Hypothalamus (tissue), 51 donors: ENCODE measurements at regions not wholly inside any gene's neighbourhood (a gene's known extent, or its start where the extent isn't known, plus 50 kb on each side); places are given as distances from the start of the nearest gene placed in this dataset.

Source experiments
- DNase-seq, 51 donors: peaks; one replicate each; lab custom pipeline; 2025; lab: John Stamatoyannopoulos, UW

DNA sequence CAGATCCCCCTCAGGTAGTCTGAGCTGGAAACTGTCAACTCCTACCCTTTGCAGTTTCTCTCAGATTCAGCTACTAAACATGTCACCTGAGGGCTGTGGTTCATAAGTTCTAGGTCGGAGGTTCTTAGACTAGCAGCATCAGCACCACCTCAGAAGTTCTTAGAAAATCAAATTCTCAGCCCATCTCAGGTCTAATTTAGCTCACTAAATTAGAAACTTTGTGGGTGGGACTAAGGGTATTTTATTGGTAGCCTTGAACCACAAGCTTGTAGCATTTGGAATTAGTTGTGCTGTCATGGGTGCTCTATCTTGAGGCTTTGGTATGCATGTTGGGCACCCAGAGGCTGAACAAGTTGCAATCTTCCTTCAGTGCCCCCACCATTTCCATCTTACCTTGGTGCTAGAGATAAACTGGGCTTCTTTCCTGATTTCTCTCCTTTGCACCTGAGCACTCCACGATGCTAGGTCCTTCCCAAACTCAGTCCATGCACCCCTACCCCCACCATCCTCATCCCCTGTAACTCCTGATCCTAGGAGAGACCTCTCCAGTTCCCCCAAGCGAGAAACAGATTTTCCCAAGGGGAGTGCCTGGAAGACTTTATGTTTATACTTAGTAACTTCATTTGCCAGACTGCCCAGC is 54.2 kb downstream of the S1PR1 start:
- no peak for DNase-seq

DNA sequence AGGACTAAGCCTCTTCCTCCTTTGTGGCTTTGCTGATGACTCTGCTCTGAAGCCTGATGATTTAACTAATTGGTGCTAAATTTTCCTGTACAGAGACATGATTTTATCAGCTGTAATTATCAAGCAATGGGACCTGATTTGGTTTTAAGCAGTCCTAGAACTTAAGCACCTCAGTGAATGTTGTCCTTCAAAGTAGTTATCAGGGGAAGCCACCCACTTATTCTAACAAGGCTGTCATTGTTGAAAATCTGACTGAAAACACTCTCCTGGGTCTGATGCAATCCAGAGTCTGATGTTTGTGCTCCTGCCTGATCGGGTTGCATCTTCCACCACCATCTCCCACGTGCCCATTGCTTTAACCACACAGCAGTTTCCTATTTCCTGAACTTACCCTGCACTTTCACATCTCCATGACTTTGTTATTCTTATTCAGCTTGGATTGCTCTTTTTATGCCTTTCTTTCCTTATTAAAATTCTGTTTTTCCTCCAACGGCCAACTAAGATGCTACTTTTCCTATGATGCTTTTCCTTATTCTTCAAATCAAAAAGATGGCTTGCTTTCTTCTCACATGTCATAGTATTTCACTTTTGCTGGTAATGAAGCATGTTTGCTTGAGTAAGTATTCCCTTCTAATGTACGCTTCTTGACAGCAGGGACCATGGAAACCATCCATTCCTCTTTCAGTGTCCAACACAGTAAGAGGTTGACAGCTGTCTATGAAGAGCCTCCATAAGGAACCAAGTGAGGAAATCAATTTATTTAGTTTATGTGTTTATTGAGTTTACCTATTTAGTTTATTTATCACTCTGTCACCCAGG is 55.0 kb downstream of the S1PR1 start:
- peak in 1 of 51 donors; percentile 3 for DNase-seq

GRCh38 chr1:101293461-101294051 is 56.7 kb downstream of the S1PR1 start:
- DNase-seq = no peak

- DNase-seq = no peak
Observed at GRCh38 chr1:101295209-101295608, 58.4 kb downstream of the S1PR1 start.

DNA sequence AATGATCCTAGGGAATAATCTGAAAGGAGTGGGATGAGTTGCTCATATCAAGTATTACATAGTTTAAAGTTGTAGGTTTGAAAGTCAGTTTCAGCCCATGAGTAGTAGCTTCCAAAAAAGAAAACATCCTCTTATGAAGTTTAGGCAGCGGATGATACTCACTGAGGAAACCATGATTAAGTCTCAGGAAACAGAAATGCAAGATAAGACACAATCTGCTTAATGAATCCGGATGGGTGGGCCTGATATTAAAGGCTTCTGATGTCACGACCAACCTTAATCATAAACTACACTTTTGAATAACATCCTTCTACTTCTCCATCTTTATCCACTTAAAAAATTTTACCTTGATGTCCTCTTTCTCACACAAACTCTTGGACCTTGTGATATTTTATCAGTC is 61.8 kb downstream of the S1PR1 start:
- no peak for DNase-seq

DNA sequence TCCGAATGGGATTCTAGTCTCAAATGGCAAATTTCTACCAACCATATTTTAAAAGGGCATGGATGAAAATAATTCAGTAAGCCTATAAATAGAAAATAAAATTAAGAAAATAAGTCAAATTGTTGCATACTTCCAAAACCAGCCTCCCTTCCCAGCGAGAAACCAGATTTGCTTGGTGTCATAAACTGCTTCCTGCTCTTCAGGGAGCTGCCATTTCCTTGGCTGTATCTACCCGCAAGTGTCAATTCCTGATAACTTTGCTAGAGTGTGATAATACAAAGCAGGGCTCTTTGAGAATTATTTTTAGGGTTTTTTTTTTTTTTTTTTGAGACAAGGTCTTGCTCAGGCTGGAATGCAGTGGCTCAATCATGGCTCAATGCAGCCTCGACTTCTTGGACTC is 62.3 kb downstream of the S1PR1 start:
- DNase-seq = no peak

- no peak for DNase-seq
Observed at GRCh38 chr1:101299710-101300109, 62.9 kb downstream of the S1PR1 start.

- DNase-seq = no peak
Observed at GRCh38 chr1:101300916-101301315, 64.1 kb downstream of the S1PR1 start.

- DNase-seq = no peak
Observed at GRCh38 chr1:101301446-101302057, 64.7 kb downstream of the S1PR1 start.

GRCh38 chr1:101302831-101303511 is 66.2 kb downstream of the S1PR1 start:
- no peak for DNase-seq

DNA sequence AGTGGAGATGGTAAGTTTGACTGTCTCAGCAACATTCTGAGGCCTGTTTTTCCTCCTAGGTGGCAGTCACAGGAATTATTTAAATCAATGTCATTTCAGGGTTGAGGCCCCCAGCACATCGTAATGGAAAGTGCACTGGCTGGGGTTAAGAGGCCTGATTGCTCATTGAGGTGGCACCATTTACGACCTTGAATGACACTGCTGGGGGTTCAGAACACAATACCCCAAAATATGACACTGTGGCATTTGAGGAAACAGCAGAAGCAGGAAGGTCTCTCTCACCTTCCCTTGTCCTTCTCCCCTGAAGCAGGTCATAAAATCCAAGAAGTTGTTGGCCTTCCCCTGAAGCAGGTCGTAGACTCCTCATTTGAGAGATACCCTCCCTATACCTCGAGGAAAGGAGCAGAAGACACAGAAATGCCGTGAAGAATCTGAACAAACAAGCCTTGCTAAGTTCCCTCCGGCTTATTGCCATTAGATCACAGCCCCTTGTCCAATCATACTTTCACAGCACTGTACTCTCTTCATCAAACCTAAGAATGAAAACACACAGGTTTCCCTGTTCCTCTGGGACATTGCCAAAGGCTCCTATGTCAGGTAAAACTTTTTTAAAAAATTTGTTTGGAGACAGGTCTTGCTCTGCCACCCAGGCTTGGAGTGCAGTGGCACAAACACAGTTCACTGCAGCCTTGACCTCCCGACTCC is 71.3 kb downstream of the S1PR1 start:
- DNase-seq = no peak

DNA sequence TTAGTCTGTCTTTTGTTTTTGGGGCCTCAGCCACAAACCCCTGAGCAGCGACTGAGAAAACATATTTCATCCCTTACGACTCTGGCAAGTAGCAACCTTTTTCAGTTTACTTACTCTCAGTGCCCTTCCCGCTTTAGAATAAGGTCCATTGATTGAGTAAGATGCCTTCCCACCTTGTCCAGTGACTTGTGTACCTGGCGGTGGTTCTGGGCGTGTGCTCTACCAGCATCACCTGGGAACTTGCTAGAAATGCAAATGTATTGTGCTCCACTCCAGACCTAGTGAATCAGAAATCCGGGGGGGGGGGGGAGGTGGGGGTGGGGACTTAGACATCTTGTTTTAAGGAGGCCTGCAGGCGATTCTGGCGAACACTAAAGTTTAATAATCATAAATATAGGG is 72.1 kb downstream of the S1PR1 start:
- no peak for DNase-seq

- peak in 38 of 51 donors; percentile 2 to 61 (median 22) for DNase-seq
Observed at GRCh38 chr1:101309334-101310311, 72.8 kb downstream of the S1PR1 start.

GRCh38 chr1:101310506-101310905 is 73.7 kb downstream of the S1PR1 start:
- DNase-seq = no peak

- no peak for DNase-seq
Observed at GRCh38 chr1:101311146-101311920, 74.5 kb downstream of the S1PR1 start.

DNA sequence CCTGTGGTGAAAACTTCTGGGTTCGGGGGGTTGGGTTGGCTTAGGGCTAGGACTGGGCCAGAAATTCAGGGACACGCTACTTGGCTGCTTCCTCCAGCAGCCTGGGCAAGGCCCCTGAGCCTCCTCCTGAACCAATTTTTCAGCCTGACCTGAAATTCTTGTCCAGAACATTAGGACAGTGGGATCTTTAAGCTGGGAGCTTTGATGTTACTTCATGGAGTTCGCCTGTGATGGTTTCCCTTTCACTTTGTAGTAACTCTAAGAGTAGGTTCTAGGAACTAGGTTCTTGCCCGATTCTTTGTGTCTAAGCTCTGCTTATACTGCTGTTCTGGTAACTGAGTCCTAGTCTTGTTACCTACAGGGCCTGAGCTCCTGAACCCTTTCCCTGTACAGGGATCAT is 75.3 kb downstream of the S1PR1 start:
- DNase-seq = no peak

DNA sequence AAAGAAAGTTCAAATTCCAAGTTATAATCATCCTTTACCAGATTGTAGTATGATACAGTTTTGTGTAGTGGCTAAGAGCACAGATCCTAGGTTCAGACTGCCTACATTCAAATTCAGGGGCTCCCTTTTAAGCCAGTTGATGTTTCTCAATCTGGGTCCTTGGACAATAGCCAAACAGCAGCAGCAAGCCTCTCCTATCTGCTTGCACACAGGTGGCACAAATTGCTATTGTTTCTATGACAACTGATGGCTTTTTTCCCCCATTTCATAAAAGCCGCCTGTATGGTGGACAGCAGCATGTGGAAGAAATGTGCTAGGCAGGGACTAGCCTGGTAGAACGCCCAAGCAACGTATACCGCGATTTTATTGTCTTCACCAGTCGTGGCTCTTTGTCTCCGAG is 76.5 kb downstream of the S1PR1 start:
- no peak for DNase-seq

DNA sequence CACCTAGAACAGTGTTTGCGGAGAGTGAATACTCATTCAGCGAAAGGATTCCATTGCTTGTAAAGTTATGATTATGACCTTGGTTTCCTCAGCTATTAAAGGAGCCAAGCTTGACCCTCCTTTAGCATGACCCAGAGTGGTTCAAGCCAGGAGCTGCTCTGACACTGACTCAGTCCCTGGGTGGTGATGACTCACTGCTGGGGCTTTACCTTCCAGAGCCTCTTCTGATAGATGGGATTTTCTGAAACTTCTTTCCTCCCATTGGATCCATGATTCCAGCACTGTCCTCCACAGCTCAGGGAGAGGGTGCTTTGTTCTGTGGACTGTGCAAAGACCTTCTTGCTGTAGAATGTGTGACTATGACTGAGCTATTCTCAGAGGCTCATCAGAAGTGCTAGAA is 77.4 kb downstream of the S1PR1 start:
- no peak for DNase-seq
